ENCODE measurements at regions not wholly inside any gene's neighbourhood (a gene's known extent, or its start where the extent isn't known, plus 50 kb on each side); places are given as distances from the start of the nearest gene placed in this dataset.

DNA sequence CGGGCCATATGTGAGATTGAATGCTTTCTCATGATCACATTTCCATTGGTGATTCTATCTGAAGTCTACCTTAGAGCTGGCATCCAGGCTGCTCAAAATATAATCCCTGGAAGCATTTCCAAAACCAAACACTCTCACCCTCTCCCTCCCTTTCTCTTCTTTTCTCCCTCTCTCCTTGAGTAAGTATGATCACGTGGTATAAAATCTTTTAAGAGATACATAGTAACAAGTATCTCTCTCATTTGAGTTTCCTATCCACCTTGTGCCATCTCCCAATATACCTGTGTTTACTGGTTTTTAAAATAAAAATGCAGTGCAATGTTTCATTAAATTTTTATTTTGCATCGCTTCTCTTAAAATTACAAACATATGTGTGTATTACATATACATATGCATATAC, 350.9 kb upstream of the KCNH8 start:
- no peak for DNase-seq (ENCODE audit: low read depth, low spot score)
- no peaks in the 10 kb centered on the region for H3K36me3 ChIP-seq (ENCODE audit: control insufficient read depth in 2 of 2, extremely low read depth in 1 of 2, insufficient read depth in 2 of 2, low read length in 2 of 2)
- H3K4me3 ChIP-seq (ENCODE audit: control insufficient read depth in 2 of 3, extremely low read depth in 1 of 3, insufficient read depth in 2 of 3, low read depth in 1 of 3, low read length in 3 of 3), result no peak overlapping the region
- TF ChIP-seq, protein P1, sequence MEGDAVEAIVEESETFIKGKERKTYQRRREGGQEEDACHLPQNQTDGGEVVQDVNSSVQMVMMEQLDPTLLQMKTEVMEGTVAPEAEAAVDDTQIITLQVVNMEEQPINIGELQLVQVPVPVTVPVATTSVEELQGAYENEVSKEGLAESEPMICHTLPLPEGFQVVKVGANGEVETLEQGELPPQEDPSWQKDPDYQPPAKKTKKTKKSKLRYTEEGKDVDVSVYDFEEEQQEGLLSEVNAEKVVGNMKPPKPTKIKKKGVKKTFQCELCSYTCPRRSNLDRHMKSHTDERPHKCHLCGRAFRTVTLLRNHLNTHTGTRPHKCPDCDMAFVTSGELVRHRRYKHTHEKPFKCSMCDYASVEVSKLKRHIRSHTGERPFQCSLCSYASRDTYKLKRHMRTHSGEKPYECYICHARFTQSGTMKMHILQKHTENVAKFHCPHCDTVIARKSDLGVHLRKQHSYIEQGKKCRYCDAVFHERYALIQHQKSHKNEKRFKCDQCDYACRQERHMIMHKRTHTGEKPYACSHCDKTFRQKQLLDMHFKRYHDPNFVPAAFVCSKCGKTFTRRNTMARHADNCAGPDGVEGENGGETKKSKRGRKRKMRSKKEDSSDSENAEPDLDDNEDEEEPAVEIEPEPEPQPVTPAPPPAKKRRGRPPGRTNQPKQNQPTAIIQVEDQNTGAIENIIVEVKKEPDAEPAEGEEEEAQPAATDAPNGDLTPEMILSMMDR (optimal IDR thresholded peaks at IDR 0.05 in 1 of 3, IDR thresholded peaks at IDR 0.05 in 1 of 3, conservative IDR thresholded peaks at IDR 0.05 in 1 of 3; ENCODE audit: extremely low read depth in 1 of 3, insufficient read depth in 2 of 3, low read length in 3 of 3), result no peak
- TF ChIP-seq EZH2 (IDR thresholded peaks at IDR 0.05; ENCODE audit: low read length), result no peak
- no peak for FAIRE-seq
- no peak overlapping the region for H3K4me2 ChIP-seq (ENCODE audit: control insufficient read depth, extremely low read depth, insufficient read depth, low read depth, low read length)
- H3K9me1 ChIP-seq (ENCODE audit: control insufficient read depth, extremely low read depth, insufficient read depth, low read length), result no peaks in the 10 kb centered on the region
- no peak overlapping the region for H3K27ac ChIP-seq (ENCODE audit: control insufficient read depth, insufficient read depth, low read length)
- no peaks in the 10 kb centered on the region for H3K27me3 ChIP-seq (ENCODE audit: control insufficient read depth, extremely low read depth, insufficient read depth, low read length)
- H3K9me3 ChIP-seq (ENCODE audit: control insufficient read depth, low read depth, low read length), result no peaks in the 10 kb centered on the region
- H2AFZ ChIP-seq (ENCODE audit: control insufficient read depth, low read length), result no peak overlapping the region
- dilution Hi-C loops (cut with MboI; ENCODE audit: extremely low pct_ligation_motif_present, low sequenced_read_pairs), result no loop called here
- H3K79me2 ChIP-seq (ENCODE audit: control insufficient read depth, insufficient read depth, low read length), result no peaks in the 10 kb centered on the region
- H3K4me1 ChIP-seq (ENCODE audit: control insufficient read depth, extremely low read depth, insufficient read depth, low read length), result no peaks in the 10 kb centered on the region
- no peak overlapping the region for H3K9ac ChIP-seq (ENCODE audit: control insufficient read depth, extremely low read depth, insufficient read depth, low read length)
- no peaks in the 10 kb centered on the region for H4K20me1 ChIP-seq (ENCODE audit: control insufficient read depth, extremely low read depth, insufficient read depth, low read length)

DNA sequence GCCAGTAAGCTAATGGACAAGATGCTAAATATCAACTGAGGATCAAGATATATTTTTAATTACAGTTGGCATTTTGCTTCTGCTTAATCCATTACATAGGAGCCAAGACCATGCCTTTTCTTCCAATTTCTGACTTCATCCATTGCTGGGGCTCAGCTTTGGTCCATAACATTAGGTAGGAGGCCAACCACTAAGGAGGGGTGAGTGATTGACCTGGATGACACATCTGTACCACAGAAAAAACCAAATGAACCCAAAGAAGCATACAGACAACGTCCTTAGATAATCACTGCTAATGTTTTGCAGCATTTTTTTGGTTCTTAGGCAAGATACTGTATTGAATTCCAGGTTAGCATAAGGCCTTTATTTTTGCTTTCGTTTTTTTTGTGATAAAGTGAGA, 353.2 kb upstream of the KCNH8 start:
- H3K4me1 ChIP-seq (ENCODE audit: control insufficient read depth, extremely low read depth, insufficient read depth, low read length), result no peaks in the 10 kb centered on the region
- no peak overlapping the region for H3K4me2 ChIP-seq (ENCODE audit: control insufficient read depth, extremely low read depth, insufficient read depth, low read depth, low read length)
- H2AFZ ChIP-seq (ENCODE audit: control insufficient read depth, low read length), result no peak overlapping the region
- dilution Hi-C loops (cut with MboI; ENCODE audit: extremely low pct_ligation_motif_present, low sequenced_read_pairs), result no loop called here
- FAIRE-seq, result no peak
- H3K9me3 ChIP-seq (ENCODE audit: control insufficient read depth, low read depth, low read length), result no peaks in the 10 kb centered on the region
- no peak for DNase-seq (ENCODE audit: low read depth, low spot score)
- no peaks in the 10 kb centered on the region for H3K36me3 ChIP-seq (ENCODE audit: control insufficient read depth in 2 of 2, extremely low read depth in 1 of 2, insufficient read depth in 2 of 2, low read length in 2 of 2)
- H3K9ac ChIP-seq (ENCODE audit: control insufficient read depth, extremely low read depth, insufficient read depth, low read length), result no peak overlapping the region
- H3K27me3 ChIP-seq (ENCODE audit: control insufficient read depth, extremely low read depth, insufficient read depth, low read length), result no peaks in the 10 kb centered on the region
- H3K4me3 ChIP-seq (ENCODE audit: control insufficient read depth in 2 of 3, extremely low read depth in 1 of 3, insufficient read depth in 2 of 3, low read depth in 1 of 3, low read length in 3 of 3), result no peak overlapping the region
- no peak for TF ChIP-seq EZH2 (IDR thresholded peaks at IDR 0.05; ENCODE audit: low read length)
- TF ChIP-seq, protein P1 (optimal IDR thresholded peaks at IDR 0.05 in 1 of 3, IDR thresholded peaks at IDR 0.05 in 1 of 3, conservative IDR thresholded peaks at IDR 0.05 in 1 of 3; ENCODE audit: extremely low read depth in 1 of 3, insufficient read depth in 2 of 3, low read length in 3 of 3), result no peak
- no peaks in the 10 kb centered on the region for H3K9me1 ChIP-seq (ENCODE audit: control insufficient read depth, extremely low read depth, insufficient read depth, low read length)
- H3K79me2 ChIP-seq (ENCODE audit: control insufficient read depth, insufficient read depth, low read length), result no peaks in the 10 kb centered on the region
- H4K20me1 ChIP-seq (ENCODE audit: control insufficient read depth, extremely low read depth, insufficient read depth, low read length), result no peaks in the 10 kb centered on the region
- no peak overlapping the region for H3K27ac ChIP-seq (ENCODE audit: control insufficient read depth, insufficient read depth, low read length)

Data from keratinocyte (primary cell).